Activated naive CD8-positive, alpha-beta T cell treated with anti-CD3 and anti-CD28 coated beads for 36 hours (primary cell): ENCODE measurements at regions not wholly inside any gene's neighbourhood (a gene's known extent, or its start where the extent isn't known, plus 50 kb on each side); places are given as distances from the start of the nearest gene placed in this dataset.

Experiments
- DNase-seq: peaks from one replicate; pipeline ENCODE4 v3.0.0; 2021
- H3K27ac Mint-ChIP-seq: one replicate; pipeline ENCODE4 v1.8.0; 2022; ENCODE audit warnings: mild to moderate bottlenecking, moderate library complexity, mixed read lengths
- H3K27me3 Mint-ChIP-seq: one replicate; pipeline ENCODE4 v1.8.0; 2022; ENCODE audit warnings: mild to moderate bottlenecking, mixed read lengths
- H3K36me3 Mint-ChIP-seq: one replicate; pipeline ENCODE4 v1.8.0; 2021; ENCODE audit warnings: mild to moderate bottlenecking, mixed read lengths
- H3K4me1 Mint-ChIP-seq: one replicate; pipeline ENCODE4 v1.8.0; 2021; ENCODE audit warnings: mixed read lengths
- H3K4me3 Mint-ChIP-seq: one replicate; pipeline ENCODE4 v1.8.0; 2022; ENCODE audit warnings: mild to moderate bottlenecking, moderate library complexity, mixed read lengths
- H3K9me3 Mint-ChIP-seq: one replicate; pipeline ENCODE4 v1.8.0; 2022; ENCODE audit warnings: mixed read lengths

DNA sequence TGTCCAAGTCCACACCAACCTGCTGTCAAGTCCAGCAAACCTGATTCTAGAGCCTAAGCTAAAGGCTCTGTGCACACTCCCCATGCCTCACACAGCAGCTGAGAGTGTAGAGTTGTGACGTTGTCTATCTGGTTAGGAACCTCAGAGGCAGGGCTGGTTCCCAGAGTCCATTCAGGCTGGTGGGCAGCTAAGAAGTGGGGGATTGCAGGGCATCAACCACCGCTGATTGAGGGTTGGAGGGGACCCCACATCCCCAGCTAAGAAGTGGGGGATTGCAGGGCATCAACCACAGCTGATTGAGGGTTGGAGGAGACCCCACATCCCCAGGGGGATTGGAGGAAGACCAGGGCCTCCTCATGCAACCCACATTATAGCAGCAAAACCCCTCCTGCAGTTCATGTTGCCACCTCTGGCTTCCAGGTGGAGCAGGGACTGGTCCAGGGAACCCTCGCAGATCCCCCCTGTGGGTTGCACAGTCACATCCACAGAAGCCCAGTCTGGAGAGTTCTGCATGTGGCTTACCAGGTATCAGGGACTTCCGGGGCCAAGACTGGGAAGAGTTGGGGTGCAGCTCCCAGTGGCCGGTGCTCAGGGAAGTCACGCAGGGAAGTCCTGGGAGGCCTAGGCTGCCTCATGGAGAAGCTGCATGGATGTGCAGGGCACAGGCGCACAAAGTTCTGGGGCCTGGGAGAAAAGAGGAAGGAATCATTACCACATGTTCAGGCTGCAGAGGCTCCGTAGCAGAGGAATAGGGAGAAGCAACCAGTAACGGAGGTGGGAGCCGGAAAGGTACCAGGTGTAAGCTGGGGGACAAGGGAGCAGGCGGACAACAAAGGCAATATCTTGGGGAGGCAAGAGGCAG lies 71.4 kb upstream of the PCSK6 start:
- no peak for DNase-seq
- no peaks in the 10 kb centered on the region for H3K36me3 Mint-ChIP-seq
- no peaks in the 10 kb centered on the region for H3K9me3 Mint-ChIP-seq
- H3K27ac Mint-ChIP-seq = no peak overlapping the region
- H3K4me3 Mint-ChIP-seq = no peak overlapping the region
- H3K4me1 Mint-ChIP-seq = no peaks in the 10 kb centered on the region
- H3K27me3 Mint-ChIP-seq = peaks cover 13% of the 10 kb centered on the region

DNA sequence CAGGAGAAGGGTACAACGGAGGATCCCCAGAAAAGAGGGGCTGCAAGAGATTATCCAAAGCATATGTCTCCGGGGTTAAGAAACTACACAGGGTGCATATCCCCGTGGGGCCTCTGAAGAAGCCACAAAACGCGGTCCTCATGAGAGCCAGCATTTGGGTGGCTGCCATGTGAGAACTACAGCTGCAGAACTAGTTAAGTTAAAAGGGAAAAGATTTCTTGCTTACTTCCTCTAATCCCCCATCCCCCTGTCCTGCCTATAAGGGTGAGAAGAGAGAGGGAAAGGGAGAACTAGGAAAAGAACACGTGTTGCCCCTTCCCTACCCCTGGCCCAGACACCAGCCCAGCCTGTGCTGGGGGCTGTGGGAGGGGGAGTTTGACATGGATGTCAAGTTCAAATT lies 70.4 kb upstream of the PCSK6 start:
- H3K9me3 Mint-ChIP-seq = no peaks in the 10 kb centered on the region
- peaks cover 10% of the 10 kb centered on the region for H3K27me3 Mint-ChIP-seq
- no peak overlapping the region for H3K27ac Mint-ChIP-seq
- no peaks in the 10 kb centered on the region for H3K36me3 Mint-ChIP-seq
- H3K4me1 Mint-ChIP-seq = no peaks in the 10 kb centered on the region
- no peak overlapping the region for H3K4me3 Mint-ChIP-seq
- no peak for DNase-seq

GRCh38 chr15:101558221-101558941 lies 68.9 kb upstream of the PCSK6 start:
- Mint-ChIP-seq H3K36me3 (no peaks in the 10 kb centered on the region), H3K27me3 (peaks cover 7% of the 10 kb centered on the region), H3K27ac (no peak overlapping the region), H3K4me3 (no peak overlapping the region), H3K9me3 (no peaks in the 10 kb centered on the region), H3K4me1 (no peaks in the 10 kb centered on the region)
- no peak for DNase-seq

DNA sequence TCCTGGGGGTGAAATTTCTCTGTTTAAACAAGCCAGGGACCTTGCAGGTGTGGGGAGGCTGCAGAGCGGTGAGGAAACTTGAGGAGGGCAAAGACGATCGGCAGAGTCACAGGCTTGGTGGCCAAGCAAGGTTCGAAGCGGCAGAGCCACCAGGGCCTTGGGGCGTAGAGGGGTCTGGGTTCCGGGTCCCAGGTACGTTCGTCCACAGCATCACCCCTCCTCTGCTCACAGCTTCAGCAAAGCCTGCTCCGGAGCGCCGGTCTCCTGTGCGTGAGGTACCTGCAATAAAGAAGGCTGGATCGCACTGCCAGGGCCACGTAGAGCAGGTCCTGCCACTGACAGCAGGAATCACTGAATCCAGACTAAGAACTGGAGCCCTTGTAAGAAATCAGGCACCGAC lies 66.8 kb upstream of the PCSK6 start:
- Mint-ChIP-seq H3K9me3 (no peaks in the 10 kb centered on the region), H3K27me3 (peaks cover 6% of the 10 kb centered on the region), H3K4me3 (no peak overlapping the region), H3K36me3 (no peaks in the 10 kb centered on the region), H3K4me1 (no peaks in the 10 kb centered on the region), H3K27ac (no peak overlapping the region)
- DNase-seq = no peak

DNA sequence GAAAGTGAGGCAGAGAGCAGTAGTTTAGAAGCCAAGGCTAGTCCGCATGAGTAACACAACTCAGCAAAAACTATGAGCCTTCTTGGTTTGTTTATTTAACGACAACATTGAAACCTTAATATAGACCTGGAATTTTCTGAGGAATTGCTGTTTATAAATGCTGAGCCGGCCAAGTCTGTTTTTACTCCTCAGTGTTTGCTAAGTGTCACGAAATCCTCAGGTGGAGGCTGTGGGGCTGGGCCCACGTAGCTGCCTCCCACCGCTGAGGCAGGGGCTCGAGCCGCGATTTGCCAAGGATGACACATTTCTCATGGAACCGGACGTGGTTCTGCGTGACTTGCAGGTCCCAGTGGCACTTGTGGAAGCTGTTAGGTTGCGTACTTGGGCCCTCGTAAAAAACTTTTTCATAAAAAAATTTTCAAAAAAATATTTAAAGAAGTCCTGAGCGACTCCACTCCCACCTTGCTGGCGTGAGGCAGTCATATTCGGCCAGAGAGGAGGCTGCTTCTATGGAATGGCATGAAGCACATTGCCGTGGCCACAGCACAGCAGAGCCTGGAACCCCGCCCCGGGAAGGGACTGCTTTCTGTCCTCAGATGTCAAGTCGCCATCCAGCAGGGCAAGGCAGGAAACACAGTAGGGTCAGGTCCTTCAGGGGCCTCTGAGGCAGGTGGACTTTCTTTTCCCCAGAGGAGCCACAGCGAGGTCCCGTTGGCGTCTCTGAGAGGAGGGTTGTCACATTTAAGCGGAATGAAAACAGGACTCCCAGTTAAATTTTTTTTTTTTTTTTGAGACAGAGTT lies 64.8 kb upstream of the PCSK6 start:
- peaks cover 13% of the 10 kb centered on the region for H3K27me3 Mint-ChIP-seq
- no peak overlapping the region for H3K4me3 Mint-ChIP-seq
- no peaks in the 10 kb centered on the region for H3K4me1 Mint-ChIP-seq
- no peak for DNase-seq
- H3K36me3 Mint-ChIP-seq = no peaks in the 10 kb centered on the region
- no peaks in the 10 kb centered on the region for H3K9me3 Mint-ChIP-seq
- no peak overlapping the region for H3K27ac Mint-ChIP-seq

DNA sequence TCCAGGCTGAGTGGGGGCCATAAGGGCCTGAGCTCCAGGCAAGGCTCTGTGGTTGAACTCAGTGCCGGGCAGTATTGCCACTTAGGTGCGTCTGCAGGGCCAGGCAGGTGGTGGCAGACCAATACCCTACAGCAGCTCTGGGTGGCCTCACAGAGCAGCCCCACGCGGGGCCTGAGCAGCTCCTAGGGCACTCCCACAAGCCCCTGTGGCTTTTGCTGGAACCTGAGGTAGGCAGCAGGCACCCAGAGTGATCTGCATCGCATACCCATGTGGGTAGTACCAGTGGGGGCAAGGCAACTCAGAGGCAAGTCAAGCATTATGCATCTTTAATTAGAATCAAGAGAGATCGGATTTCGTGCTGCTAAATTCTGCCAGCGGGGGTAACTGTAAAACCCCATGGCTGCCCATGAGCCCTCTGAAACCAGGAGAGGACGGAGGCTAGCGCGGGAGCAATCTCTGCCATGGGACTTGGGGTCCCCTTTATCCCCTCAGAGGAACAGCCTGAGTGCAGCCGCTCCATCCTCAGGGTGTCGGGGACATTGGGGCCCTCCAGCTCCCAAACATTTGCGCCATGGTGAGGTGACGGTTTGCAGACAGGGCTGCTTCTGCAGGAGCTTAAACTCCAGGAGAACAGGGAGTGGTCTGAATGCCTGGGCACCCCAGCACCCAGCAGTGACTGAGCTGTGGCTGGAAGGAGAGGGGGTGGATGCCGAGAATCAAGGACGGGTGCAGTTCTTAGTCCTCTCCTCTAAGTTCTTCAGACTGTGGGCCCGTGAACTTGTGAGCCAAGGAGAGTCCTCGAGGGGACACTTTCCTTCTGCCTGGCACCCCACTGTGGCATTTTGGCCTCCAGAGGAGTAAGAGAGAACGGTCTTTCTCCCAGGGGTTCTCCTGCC lies 62.4 kb upstream of the PCSK6 start:
- Mint-ChIP-seq H3K4me1 (no peaks in the 10 kb centered on the region), H3K36me3 (no peaks in the 10 kb centered on the region), H3K4me3 (no peak overlapping the region), H3K27me3 (peaks cover 26% of the 10 kb centered on the region), H3K9me3 (peaks cover 3% of the 10 kb centered on the region), H3K27ac (no peak overlapping the region)
- no peak for DNase-seq

DNA sequence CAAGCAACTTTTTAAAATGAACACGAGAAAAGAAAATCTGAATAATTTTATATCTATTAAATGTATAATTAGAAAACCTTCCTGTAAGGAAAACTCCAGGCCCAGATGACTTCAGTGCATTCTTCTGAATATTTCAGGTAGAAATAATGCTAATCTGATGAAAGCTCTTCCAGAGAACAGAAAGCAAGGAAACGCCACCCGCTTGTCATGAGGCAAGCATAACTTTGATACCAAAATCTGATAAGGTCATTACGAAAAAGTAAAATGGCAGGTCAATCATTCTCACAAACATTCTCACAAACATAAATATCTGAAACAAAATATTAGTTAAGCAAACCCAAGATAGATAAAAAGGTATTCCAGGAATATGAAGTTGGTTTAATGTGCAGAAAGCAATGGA lies 60.6 kb upstream of the PCSK6 start:
- H3K4me1 Mint-ChIP-seq = no peaks in the 10 kb centered on the region

GRCh38 chr15:101549647-101550046 lies 60.1 kb upstream of the PCSK6 start:
- peaks cover 3% of the 10 kb centered on the region for H3K9me3 Mint-ChIP-seq

More for the DNA sequence above, 60.6 kb upstream of the PCSK6 start:
- peaks cover 33% of the 10 kb centered on the region for H3K27me3 Mint-ChIP-seq
- H3K36me3 Mint-ChIP-seq = peaks cover 1% of the 10 kb centered on the region
- H3K4me3 Mint-ChIP-seq = no peak overlapping the region
- DNase-seq = no peak
- H3K9me3 Mint-ChIP-seq = peaks cover 3% of the 10 kb centered on the region
- H3K27ac Mint-ChIP-seq = no peak overlapping the region

GRCh38 chr15:101547737-101548136 lies 58.2 kb upstream of the PCSK6 start:
- Mint-ChIP-seq H3K36me3 (peaks cover 1% of the 10 kb centered on the region), H3K4me1 (no peaks in the 10 kb centered on the region), H3K27me3 (peaks cover 45% of the 10 kb centered on the region), H3K9me3 (peaks cover 3% of the 10 kb centered on the region), H3K27ac (no peak overlapping the region), H3K4me3 (no peak overlapping the region)
- no peak for DNase-seq

More at GRCh38 chr15:101549647-101550046, 60.1 kb upstream of the PCSK6 start:
- Mint-ChIP-seq H3K36me3 (peaks cover 1% of the 10 kb centered on the region), H3K4me3 (no peak overlapping the region), H3K27me3 (peaks cover 34% of the 10 kb centered on the region), H3K4me1 (no peaks in the 10 kb centered on the region), H3K27ac (no peak overlapping the region)
- no peak for DNase-seq

DNA sequence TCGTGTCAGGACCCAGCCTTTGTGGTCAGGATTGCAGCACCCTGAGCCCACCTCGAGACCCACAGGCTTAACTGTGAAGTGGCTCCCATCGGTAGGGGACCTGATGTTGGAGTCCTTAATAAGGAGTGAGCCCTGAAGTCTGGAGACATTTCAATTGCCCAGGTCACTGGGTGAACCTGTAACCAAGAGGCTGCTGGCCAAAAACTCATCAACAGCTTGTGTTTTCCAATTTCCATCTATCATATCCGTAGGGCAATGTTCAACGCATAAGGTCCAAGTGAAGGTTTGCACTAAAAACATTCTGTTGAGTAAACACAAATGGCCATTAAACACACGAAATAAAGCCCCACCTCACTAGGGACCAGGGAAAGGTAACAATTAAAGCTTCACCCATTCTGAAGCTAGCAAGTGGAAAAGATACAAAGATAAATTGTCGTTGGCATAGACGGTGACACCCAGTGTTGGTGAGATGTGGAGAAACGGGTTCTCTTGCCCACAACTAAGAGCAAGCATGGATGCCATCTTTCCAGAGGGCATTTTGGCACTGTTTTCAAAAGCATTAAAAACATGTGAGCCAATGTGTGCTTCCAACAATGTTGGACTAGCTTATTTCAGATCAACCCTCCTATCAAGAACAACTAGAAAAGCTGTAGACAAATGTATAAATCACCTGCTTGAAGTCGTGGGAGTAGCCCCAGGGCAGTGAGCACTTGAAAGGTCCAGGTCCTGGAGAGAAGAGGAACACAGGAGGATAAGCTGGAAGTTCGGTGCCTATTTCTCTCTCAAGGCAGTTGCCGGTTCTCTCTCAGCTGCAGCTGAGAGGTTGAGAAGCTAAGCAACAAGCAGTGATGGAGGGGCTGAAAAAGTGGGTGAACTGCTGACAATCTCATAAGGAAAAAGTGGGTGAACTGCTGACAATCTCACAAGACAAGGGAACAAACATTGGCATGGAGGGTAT lies 56.3 kb upstream of the PCSK6 start:
- Mint-ChIP-seq H3K27ac (no peak overlapping the region), H3K9me3 (peaks cover 3% of the 10 kb centered on the region), H3K27me3 (peaks cover 45% of the 10 kb centered on the region), H3K4me3 (no peak overlapping the region), H3K4me1 (no peaks in the 10 kb centered on the region), H3K36me3 (peaks cover 1% of the 10 kb centered on the region)
- DNase-seq = no peak

DNA sequence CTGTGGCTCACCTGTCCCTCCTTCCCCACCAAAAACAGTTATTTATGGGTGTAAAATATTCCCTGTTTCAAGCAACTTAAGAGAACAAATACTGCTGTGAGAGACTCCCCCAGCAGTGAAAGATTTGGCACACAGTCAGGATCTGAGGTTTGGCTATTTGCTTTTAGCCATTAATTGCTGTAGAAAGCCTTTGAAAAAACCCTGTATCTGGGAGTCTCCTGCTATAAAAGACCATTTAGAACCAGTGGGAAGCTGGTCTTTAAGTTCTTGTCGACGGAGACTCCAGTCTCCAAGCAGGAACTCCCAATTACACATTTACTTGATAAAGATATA lies 55.1 kb upstream of the PCSK6 start:
- no peak for DNase-seq
- no peak overlapping the region for H3K27ac Mint-ChIP-seq
- H3K4me1 Mint-ChIP-seq = no peaks in the 10 kb centered on the region
- no peak overlapping the region for H3K4me3 Mint-ChIP-seq
- peaks cover 1% of the 10 kb centered on the region for H3K36me3 Mint-ChIP-seq
- H3K9me3 Mint-ChIP-seq = peaks cover 3% of the 10 kb centered on the region
- peaks cover 38% of the 10 kb centered on the region for H3K27me3 Mint-ChIP-seq

- Mint-ChIP-seq H3K27me3 (peaks cover 33% of the 10 kb centered on the region), H3K4me1 (no peaks in the 10 kb centered on the region), H3K4me3 (no peak overlapping the region), H3K9me3 (peaks cover 3% of the 10 kb centered on the region), H3K27ac (no peak overlapping the region), H3K36me3 (peaks cover 1% of the 10 kb centered on the region)
- DNase-seq = no peak
Observed at GRCh38 chr15:101543926-101544612, 54.6 kb upstream of the PCSK6 start.

GRCh38 chr15:101543431-101543830 lies 53.9 kb upstream of the PCSK6 start:
- DNase-seq = no peak
- Mint-ChIP-seq H3K4me3 (no peak overlapping the region), H3K27ac (no peak overlapping the region), H3K36me3 (peaks cover 1% of the 10 kb centered on the region), H3K4me1 (no peaks in the 10 kb centered on the region), H3K9me3 (peaks cover 3% of the 10 kb centered on the region), H3K27me3 (peaks cover 31% of the 10 kb centered on the region)
